ENCODE measurements at regions not wholly inside any gene's neighbourhood (a gene's known extent, or its start where the extent isn't known, plus 50 kb on each side); places are given as distances from the start of the nearest gene placed in this dataset.

- TF ChIP-seq ZFX (IDR thresholded peaks at IDR 0.05; ENCODE audit: borderline replicate concordance) (no peak), CTCF (IDR thresholded peaks at IDR 0.05) (no peak)
- no peak overlapping the region for H3K27ac ChIP-seq
Observed at GRCh38 chr17:77439189-77440018, 298.6 kb downstream of the SEC14L1 start.

- no peak overlapping the region for H3K27ac ChIP-seq
- TF ChIP-seq CTCF (IDR thresholded peaks at IDR 0.05) = no peak
Observed at GRCh38 chr17:77440560-77440981, 299.8 kb downstream of the SEC14L1 start.

- TF ChIP-seq CTCF (IDR thresholded peaks at IDR 0.05) = no peak
- no peak for TF ChIP-seq ZFX (IDR thresholded peaks at IDR 0.05; ENCODE audit: borderline replicate concordance)
- H3K27ac ChIP-seq = no peak overlapping the region
Observed at GRCh38 chr17:77441130-77441920, 300.6 kb downstream of the SEC14L1 start.

GRCh38 chr17:77441940-77442339, 301.2 kb downstream of the SEC14L1 start:
- no peak overlapping the region for H3K27ac ChIP-seq
- TF ChIP-seq CTCF (IDR thresholded peaks at IDR 0.05) (no peak), ZFX (IDR thresholded peaks at IDR 0.05; ENCODE audit: borderline replicate concordance) (no peak)

GRCh38 chr17:77442976-77443747, 302.4 kb downstream of the SEC14L1 start:
- H3K27ac ChIP-seq = no peak overlapping the region
- no peak for TF ChIP-seq ZFX (IDR thresholded peaks at IDR 0.05; ENCODE audit: borderline replicate concordance)
- TF ChIP-seq CTCF (IDR thresholded peaks at IDR 0.05) = no peak

GRCh38 chr17:77443748-77444260, 303.0 kb downstream of the SEC14L1 start:
- TF ChIP-seq CTCF (IDR thresholded peaks at IDR 0.05) = no peak
- no peak overlapping the region for H3K27ac ChIP-seq

Data from 22Rv1 (cell line).